ENCODE measurements at regions not wholly inside any gene's neighbourhood (a gene's known extent, or its start where the extent isn't known, plus 50 kb on each side); places are given as distances from the start of the nearest gene placed in this dataset.
A peak's percentile ranks its signal among the peaks of the same experiment; 100 is the strongest.

DNA sequence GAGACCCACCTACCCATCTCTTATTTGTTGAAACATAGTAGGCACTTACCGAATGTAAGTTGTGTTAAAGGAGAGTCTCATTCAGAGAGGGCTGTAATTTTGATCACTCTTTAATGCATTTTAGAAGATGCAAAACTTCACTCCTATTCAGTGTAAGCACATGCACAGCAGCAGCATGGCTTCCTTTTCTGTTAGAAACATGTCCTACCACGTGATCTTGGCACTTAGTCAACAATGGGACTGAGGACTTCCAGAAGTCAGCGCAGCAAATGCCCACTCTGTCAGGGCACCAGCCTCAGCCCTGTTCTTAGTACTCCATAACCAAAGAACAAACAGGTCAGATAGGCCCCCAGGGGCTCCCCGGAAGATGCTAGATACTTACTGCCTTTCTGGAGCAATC is 456.5 kb downstream of the METTL4 start:
- peak in 1 of 2 donors; percentile 16 for DNase-seq
- Histone ChIP-seq H3K4me3 (no peak overlapping the region), H3K9me3 (no peaks in the 10 kb centered on the region), H3K36me3 (no peaks in the 10 kb centered on the region), H3K4me1 (no peaks in the 10 kb centered on the region), H3K27me3 (peaks cover 0 to 23% (median 0%) of the 10 kb centered on the region in 3 donors), H3K27ac (no peak overlapping the region)
- WGBS, 5 donors, result 58 to 80% (median 70%) methylated on average over 4 of the region's 4 CpGs
- intact Hi-C loops (cut with DNase I; ENCODE audit: low total_unique reads), result no loop called here
- TF ChIP-seq EP300 (IDR thresholded peaks at IDR 0.05), result no peak
- TF ChIP-seq POLR2AphosphoS5 (IDR thresholded peaks at IDR 0.05), result no peak
- TF ChIP-seq POLR2A (IDR thresholded peaks at IDR 0.05), result no peak
- TF ChIP-seq, protein P1, sequence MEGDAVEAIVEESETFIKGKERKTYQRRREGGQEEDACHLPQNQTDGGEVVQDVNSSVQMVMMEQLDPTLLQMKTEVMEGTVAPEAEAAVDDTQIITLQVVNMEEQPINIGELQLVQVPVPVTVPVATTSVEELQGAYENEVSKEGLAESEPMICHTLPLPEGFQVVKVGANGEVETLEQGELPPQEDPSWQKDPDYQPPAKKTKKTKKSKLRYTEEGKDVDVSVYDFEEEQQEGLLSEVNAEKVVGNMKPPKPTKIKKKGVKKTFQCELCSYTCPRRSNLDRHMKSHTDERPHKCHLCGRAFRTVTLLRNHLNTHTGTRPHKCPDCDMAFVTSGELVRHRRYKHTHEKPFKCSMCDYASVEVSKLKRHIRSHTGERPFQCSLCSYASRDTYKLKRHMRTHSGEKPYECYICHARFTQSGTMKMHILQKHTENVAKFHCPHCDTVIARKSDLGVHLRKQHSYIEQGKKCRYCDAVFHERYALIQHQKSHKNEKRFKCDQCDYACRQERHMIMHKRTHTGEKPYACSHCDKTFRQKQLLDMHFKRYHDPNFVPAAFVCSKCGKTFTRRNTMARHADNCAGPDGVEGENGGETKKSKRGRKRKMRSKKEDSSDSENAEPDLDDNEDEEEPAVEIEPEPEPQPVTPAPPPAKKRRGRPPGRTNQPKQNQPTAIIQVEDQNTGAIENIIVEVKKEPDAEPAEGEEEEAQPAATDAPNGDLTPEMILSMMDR (IDR thresholded peaks at IDR 0.05), result no peak

DNA sequence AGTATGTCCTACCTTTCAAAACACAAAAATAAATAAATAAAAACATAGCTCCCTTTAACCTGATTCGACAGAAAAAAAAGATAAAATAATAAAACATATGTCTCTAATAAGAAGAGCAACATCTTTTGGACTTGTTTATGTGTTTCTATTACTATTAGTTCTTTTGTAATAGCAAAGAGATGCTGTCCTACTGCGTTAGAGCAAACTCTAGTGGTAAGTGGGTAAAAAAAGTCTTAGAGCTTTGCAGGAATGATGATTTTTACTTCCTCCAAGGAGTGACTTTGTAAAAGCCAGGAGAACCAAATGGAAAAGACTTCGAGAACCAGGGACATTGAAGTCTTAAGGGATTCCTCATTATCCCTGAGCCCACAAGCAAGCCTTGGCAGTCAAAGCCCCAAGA is 450.1 kb downstream of the METTL4 start:
- intact Hi-C loops (cut with DNase I; ENCODE audit: low total_unique reads), result no loop called here
- no peak overlapping the region for H3K4me3 ChIP-seq
- no peaks in the 10 kb centered on the region for H3K36me3 ChIP-seq
- no peaks in the 10 kb centered on the region for H3K27me3 ChIP-seq
- no peak for TF ChIP-seq POLR2AphosphoS5 (IDR thresholded peaks at IDR 0.05)
- TF ChIP-seq, protein P1 (IDR thresholded peaks at IDR 0.05), result no peak
- TF ChIP-seq POLR2A (IDR thresholded peaks at IDR 0.05), result no peak
- TF ChIP-seq EP300 (IDR thresholded peaks at IDR 0.05), result no peak
- no peaks in the 10 kb centered on the region for H3K9me3 ChIP-seq
- DNase-seq, result no peak
- 57 to 70% (median 67%) methylated on average over 3 of the region's 3 CpGs for WGBS, 5 donors
- H3K27ac ChIP-seq, result no peak overlapping the region
- no peaks in the 10 kb centered on the region for H3K4me1 ChIP-seq

DNA sequence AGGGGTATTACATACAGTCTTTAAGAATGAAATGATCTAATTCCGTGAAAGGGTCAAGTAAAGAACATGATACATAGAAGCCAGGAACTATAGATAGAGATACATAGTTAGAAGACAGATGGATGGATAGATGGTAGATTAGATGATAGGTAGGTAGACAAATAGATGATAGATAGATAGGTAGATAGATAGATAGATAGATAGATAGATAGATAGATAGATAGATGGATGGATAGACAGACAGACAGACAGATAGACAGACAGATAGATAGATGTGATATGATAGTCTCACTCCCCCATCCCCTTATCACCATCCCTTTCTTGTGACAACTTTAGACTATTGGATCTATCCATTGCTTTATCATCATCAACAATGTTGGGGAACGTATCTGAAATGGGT is 448.2 kb downstream of the METTL4 start:
- H3K27me3 ChIP-seq, result no peaks in the 10 kb centered on the region
- no peaks in the 10 kb centered on the region for H3K9me3 ChIP-seq
- 79 to 90% (median 87%) methylated on average over 2 of the region's 2 CpGs for WGBS, 5 donors
- no peaks in the 10 kb centered on the region for H3K36me3 ChIP-seq
- intact Hi-C loops (cut with DNase I; ENCODE audit: low total_unique reads), result no loop called here
- H3K27ac ChIP-seq, result no peak overlapping the region
- DNase-seq, result no peak
- no peak for TF ChIP-seq EP300 (IDR thresholded peaks at IDR 0.05)
- TF ChIP-seq POLR2A (IDR thresholded peaks at IDR 0.05), result no peak
- TF ChIP-seq, protein P1 (IDR thresholded peaks at IDR 0.05), result no peak
- no peak for TF ChIP-seq POLR2AphosphoS5 (IDR thresholded peaks at IDR 0.05)
- H3K4me1 ChIP-seq, result no peaks in the 10 kb centered on the region
- H3K4me3 ChIP-seq, result no peak overlapping the region

DNA sequence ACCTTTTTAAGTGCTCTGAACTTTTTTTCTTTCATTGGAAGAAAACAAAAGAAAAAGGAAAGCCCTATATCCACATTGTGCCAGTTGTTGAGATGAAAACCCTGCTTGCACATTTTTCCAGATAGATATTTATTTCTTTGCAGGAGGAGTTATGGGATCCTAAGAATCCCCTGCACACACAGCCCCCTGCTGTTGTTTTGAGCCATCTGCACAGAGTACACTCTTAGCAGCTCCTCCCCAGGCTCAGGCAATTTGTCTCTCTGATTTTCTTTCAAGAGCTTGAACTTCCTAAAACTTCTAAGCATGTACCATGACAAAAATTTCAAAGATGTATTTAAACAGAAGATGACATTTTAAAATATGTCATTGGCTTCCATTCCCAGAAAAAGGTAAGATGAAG is 436.9 kb downstream of the METTL4 start:
- Histone ChIP-seq H3K9me3 (no peaks in the 10 kb centered on the region), H3K4me1 (no peaks in the 10 kb centered on the region), H3K27me3 (no peaks in the 10 kb centered on the region), H3K27ac (no peak overlapping the region), H3K4me3 (no peak overlapping the region), H3K36me3 (no peaks in the 10 kb centered on the region)
- no peak for DNase-seq
- intact Hi-C loops (cut with DNase I; ENCODE audit: low total_unique reads), result no loop called here
- TF ChIP-seq POLR2AphosphoS5 (IDR thresholded peaks at IDR 0.05) (no peak), POLR2A (IDR thresholded peaks at IDR 0.05) (no peak), EP300 (IDR thresholded peaks at IDR 0.05) (no peak)
- TF ChIP-seq, protein P1 (IDR thresholded peaks at IDR 0.05), result no peak

Measured in stomach (tissue), 8 donors.